GOT3 (cell line): ENCODE measurements at regions not wholly inside any gene's neighbourhood (a gene's known extent, or its start where the extent isn't known, plus 50 kb on each side); places are given as distances from the start of the nearest gene placed in this dataset.
"Not testable (repeated sequence)": the region's sequence is repeated elsewhere in the genome, so short reads cannot be mapped to it uniquely, and the experiment has no call there.

Source experiments
- DNase-seq: peaks from one replicate; lab custom pipeline; 2025; ENCODE audit warnings: mixed read lengths; lab: John Stamatoyannopoulos, UW

- not testable (repeated sequence) for DNase-seq
Measured at GRCh38 chr5:34266151-34266550, 223.1 kb upstream of the C1QTNF3 start.

- DNase-seq = not testable (repeated sequence)
Measured at GRCh38 chr5:34296759-34297158, 253.7 kb upstream of the C1QTNF3 start.

DNA sequence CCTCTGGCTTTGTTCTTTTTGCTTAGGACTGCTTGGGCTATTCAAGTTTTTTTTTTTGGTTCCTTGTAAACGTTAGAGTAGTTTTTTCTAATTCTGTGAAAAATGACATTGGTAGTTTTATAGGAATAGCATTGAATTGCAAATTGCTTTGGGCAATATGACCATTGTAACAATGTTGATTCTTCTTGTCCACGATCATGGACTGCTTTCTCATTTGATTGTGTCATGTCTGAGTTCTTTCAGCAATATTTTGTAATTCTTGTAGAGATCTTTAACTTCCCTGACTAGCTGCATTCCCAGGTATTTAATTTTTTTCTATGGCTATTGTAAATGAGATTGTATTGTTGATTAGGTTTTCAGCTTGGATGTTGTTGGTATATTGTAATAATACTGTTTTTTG, 286.2 kb upstream of the C1QTNF3 start:
- not testable (repeated sequence) for DNase-seq

DNA sequence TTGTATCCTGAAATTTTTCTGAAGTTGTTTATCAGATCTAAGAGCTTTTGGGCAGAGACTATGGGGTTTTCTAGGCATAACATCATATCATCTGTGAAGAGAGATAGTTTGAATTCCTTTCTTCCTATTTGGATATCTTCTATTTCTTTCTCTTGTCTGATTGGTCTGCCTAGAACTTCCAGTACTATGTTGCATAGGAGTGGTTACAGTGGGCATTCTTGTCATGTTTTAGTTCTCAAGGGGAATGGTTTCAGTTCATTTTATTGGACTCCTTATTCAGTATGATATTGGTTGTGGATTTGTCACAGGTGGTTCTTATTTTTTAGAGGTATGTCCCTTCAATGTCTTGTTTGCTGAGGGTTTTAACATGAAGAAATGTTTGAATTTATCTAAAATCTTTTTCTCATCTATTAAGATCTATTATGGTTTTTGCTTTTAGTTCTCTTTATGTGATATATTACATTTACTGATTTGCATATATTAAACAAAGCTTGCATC, 286.6 kb upstream of the C1QTNF3 start:
- DNase-seq = not testable (repeated sequence)

GRCh38 chr5:34331928-34332454, 289.0 kb upstream of the C1QTNF3 start:
- DNase-seq = not testable (repeated sequence)

GRCh38 chr5:34339408-34340001, 296.5 kb upstream of the C1QTNF3 start:
- DNase-seq = not testable (repeated sequence)

- DNase-seq = not testable (repeated sequence)
Measured at GRCh38 chr5:34354440-34354839, 301.7 kb upstream of the RAI14 start.

DNA sequence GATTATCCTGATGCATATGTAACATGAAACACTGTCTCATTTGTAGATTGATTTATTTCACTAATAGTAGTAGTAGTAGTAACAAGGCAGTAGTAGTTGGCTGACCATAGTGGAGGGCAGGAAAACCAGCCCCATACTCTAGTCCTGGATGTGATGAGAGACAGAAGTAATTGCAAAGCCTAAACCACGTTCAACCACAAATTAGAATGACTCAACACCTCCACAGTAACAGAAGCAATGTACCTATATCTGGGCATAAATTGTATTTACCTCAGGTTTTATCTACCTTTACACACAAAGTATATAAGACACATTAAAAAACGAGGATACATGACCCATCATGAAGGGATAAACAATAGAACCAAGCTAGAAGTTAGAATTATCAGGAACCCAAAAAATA, 284.7 kb upstream of the RAI14 start:
- DNase-seq = not testable (repeated sequence)

DNA sequence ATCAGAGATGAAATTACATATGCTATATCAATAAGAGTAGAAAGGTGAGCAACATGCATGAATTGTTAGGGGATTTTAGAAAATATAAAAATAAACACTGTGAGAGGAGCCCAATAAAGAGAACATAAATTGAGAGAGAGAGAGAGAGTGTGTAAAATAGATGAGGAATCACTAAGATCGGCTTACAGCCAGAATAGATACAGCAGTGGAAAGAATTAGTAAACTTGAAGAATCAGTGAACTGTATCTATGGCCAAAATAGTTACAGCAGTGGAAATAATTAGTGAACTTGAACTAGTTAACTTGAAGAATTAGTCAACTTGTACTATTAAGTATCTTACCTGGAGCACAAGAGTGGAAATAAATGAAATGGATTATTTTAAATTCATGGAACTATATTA, 284.3 kb upstream of the RAI14 start:
- DNase-seq = not testable (repeated sequence)

- DNase-seq = not testable (repeated sequence)
Measured at GRCh38 chr5:34372739-34373138, 283.4 kb upstream of the RAI14 start.

DNA sequence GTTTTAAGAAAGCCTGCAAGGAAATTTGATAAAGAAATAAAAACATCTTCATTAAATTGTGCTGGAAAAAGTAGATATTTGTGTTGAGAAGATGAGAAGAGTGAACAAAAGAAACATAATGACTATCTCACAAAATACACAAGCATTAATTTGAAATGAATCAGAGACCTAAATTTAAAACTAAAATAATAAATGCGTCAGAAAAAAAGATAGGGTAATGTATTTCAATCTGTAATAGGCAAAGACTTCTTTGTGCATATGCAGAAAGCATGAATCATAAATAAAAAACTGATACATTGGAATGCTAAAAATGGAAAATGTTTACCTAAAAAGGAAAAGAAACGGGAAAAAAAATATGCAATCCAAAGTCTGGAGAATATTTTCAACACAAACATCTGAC, 278.5 kb upstream of the RAI14 start:
- DNase-seq = not testable (repeated sequence)

DNA sequence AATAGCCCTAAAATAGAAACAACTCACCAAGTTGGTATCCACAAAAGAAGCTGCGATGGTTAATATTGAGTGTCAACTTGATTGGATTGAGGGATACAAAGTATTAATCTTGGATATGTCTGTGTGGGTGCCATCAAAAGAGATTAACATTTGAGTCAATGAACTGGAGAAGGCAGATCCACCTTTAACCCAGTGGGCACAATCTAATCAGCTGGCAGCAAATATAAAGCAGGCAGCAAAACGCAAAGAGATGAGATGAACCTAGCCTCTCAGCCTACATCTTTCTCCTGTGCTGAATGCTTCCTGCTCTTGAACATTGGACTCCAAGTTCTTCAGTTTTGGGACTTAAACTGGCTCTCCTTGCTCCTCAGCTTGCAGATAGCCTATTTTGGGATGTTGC, 277.6 kb upstream of the RAI14 start:
- not testable (repeated sequence) for DNase-seq

- DNase-seq = not testable (repeated sequence)
Measured at GRCh38 chr5:34388754-34389153, 267.4 kb upstream of the RAI14 start.

- DNase-seq = no peak
Measured at GRCh38 chr5:34409373-34409772, 246.8 kb upstream of the RAI14 start.

GRCh38 chr5:34410411-34411139, 245.6 kb upstream of the RAI14 start:
- DNase-seq = no peak

DNA sequence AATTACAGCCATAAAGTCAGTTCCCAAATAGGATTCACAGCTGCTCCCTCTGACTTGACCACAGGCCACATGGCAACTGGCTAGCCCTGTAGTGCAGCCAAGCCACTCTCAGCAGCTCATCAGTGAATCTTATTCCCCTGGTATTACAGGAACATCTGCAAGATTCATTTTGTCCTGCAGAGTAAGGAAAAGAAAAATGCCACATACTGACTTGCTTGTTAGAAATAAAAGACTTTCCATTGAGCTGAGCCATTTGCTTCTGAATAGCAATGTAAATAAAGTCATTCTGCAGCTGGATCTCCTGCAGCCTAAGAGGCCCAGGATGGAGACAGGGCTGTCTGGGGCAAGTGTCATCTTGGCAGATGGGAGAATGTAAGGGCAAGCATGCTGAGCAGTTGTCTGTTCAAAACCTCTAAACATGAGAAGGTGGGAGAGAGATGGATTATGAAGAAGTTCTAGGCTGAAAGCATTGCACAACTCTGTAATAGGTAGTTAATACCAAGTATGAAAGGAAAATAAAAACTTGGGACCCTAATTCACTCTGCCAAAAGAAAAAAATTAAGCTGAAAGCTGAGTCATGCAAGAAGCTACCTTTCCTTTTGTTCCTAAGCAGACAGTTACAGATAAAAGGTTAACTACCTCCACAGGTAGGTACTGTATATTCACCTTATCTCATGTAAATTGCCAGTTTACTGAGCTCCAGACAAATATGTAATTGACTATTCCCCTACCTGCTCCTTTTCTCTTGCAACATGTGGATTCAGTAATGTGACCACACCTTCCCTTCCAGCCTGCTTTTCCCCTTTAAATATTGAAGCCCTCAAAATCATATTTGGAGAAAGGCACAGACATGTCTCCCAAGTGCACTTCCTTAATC, 244.4 kb upstream of the RAI14 start:
- no peak for DNase-seq

GRCh38 chr5:34412736-34413135, 243.4 kb upstream of the RAI14 start:
- no peak for DNase-seq

GRCh38 chr5:34415559-34416198, 240.4 kb upstream of the RAI14 start:
- DNase-seq = no peak

- no peak for DNase-seq
Measured at GRCh38 chr5:34416501-34417008, 239.6 kb upstream of the RAI14 start.

DNA sequence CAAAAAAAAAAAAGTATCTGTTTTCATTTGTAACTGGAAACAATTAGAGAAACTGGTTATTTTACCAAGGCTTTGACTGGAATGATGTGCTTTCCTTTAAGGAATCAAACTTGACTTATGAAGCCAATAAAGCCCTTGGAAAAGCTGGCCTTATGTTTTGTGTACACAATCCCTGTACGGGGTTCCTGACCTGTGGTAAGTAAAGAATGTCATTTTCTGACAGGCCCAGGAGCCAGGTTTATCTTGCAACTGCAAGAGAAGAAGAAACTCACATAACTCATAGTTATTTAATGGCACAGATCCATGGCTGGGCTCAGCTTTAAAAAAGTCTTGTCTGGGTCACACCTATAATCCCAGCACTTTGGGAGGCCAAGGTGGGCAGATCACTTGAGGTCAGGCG, 235.9 kb upstream of the RAI14 start:
- DNase-seq = not testable (repeated sequence)

DNA sequence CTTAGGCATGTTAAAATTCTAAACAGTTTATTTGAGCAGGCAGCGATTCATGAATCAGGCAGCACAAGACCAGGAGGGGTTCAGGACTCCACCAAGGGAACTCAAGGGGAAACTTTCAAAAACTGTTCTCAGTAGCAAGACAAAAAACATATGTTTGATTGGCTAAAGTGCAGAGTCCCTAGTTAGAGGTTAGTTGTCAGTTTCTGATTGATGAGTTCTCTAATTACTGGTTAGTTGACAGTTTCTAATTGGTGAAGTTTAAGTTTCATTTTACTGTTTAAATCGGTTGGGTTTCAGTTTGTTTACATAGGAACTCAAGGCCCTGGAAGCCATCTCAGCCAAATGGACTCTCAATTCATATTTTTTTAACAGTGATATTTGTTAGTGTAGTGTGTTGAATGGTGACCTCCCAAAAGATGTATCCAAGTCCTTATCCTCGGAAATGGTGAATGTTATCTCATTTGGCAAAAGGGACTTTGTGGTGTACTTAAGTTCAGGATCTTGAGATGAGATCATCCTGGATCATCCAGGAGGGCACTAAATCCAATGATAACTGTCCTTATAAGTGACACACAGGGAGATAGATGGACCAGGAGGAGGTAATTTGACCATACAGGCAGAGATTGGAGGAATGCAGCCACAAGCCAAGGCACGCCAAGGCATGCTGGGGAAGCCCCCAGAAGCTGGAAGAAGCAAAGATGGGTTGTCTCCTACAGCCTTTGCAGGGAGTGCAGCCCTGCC, 219.2 kb upstream of the RAI14 start:
- DNase-seq = no peak
